ENCODE measurements at regions not wholly inside any gene's neighbourhood (a gene's known extent, or its start where the extent isn't known, plus 50 kb on each side); places are given as distances from the start of the nearest gene placed in this dataset.

- no peak overlapping the region for H3K4me3 ChIP-seq
- ATAC-seq = no peak
- DNase-seq (ENCODE audit: low read depth in 1 of 2, low spot score in 1 of 2) = no peak
- H3K4me2 ChIP-seq = no peak overlapping the region
- WGBS (ENCODE audit: missing lambda C conversion rate) = 3% methylated on average over 2 of the region's 2 CpGs
- peaks cover 7% of the 10 kb centered on the region; the same call in 2 of the 3 replicates for H3K9me3 ChIP-seq
- ChIA-PET CTCF (interaction anchor here (1.2 kb wide), 1 partner anchor 60 kb away, joined by 3 read pairs; no protein-coding TSS in a partner anchor), POLR2A (no interaction called here)
- no peak for FAIRE-seq
- no peaks in the 10 kb centered on the region for H3K4me1 ChIP-seq
- TF ChIP-seq EHMT2 (IDR thresholded peaks at IDR 0.05; ENCODE audit: low read depth) (no peak), MYC (IDR thresholded peaks at IDR 0.05; ENCODE audit: borderline replicate concordance, low read length) (no peak), ZFP36 (IDR thresholded peaks at IDR 0.05; ENCODE audit: borderline replicate concordance, partially characterized antibody) (no peak), FOSL2 (IDR thresholded peaks at IDR 0.05) (no peak), FOSL2 (CRISPR knock-in tag; IDR thresholded peaks at IDR 0.05) (no peak), NR3C1 (IDR thresholded peaks at IDR 0.05) (no peak), GATA3 (IDR thresholded peaks at IDR 0.05; ENCODE audit: borderline replicate concordance) (no peak), ZNF302 (CRISPR knock-in tag; IDR thresholded peaks at IDR 0.05) (no peak), POLR2AphosphoS2 (conservative IDR thresholded peaks at IDR 0.05; ENCODE audit: low read length) (no peak), TFCP2L1 (CRISPR knock-in tag; IDR thresholded peaks at IDR 0.05) (no peak), HOXA7 (CRISPR knock-in tag; IDR thresholded peaks at IDR 0.05) (no peak)
- H3K27ac ChIP-seq = no peak overlapping the region
These were observed 123.3 kb upstream of the LHX5 start for GRCh38 chr12:113594967-113595366.

GRCh38 chr12:113591480-113591974, 119.9 kb upstream of the LHX5 start:
- no peak for FAIRE-seq
- H3K27ac ChIP-seq = peak overlapping the region in 1 of 2 experiments; percentile 9; a peak in 1 of 6 replicates
- no peaks in the 10 kb centered on the region for H3K4me1 ChIP-seq
- DNase-seq (ENCODE audit: low read depth in 1 of 2, low spot score in 1 of 2) = peak in 1 of 2 experiments; percentile 46
- WGBS (ENCODE audit: missing lambda C conversion rate) = 10% methylated on average over 46 of the region's 46 CpGs
- H3K9me3 ChIP-seq = peaks cover 7% of the 10 kb centered on the region; the same call in 2 of the 3 replicates
- POLR2A ChIA-PET = no interaction called here
- peak overlapping the region; percentile 87 for H3K4me2 ChIP-seq
- TF ChIP-seq HDAC2 (IDR thresholded peaks at IDR 0.05) = no peak
- no peak for TF ChIP-seq E2F6 (IDR thresholded peaks at IDR 0.05; ENCODE audit: borderline replicate concordance, low read depth)
- TF ChIP-seq ZNF302 (CRISPR knock-in tag; IDR thresholded peaks at IDR 0.05) = no peak
- no peak for TF ChIP-seq FOXS1 (CRISPR knock-in tag; IDR thresholded peaks at IDR 0.05)
- TF ChIP-seq PBX3 (IDR thresholded peaks at IDR 0.05) = no peak
- no peak for TF ChIP-seq SREBF2 (IDR thresholded peaks at IDR 0.05)
- TF ChIP-seq HMGXB4 (CRISPR knock-in tag; IDR thresholded peaks at IDR 0.05; ENCODE audit: borderline replicate concordance) = no peak
- TF ChIP-seq ESRRA (IDR thresholded peaks at IDR 0.05; ENCODE audit: borderline replicate concordance, low read length) = no peak
- no peak for TF ChIP-seq MAX (IDR thresholded peaks at IDR 0.05)
- peak overlapping the region; percentile 40 for H3K4me3 ChIP-seq
- ATAC-seq = peak; percentile 54 to 78; a peak in 3 of 6 replicates
- CTCF ChIA-PET = no interaction called here

GRCh38 chr12:113589437-113589836, 117.8 kb upstream of the LHX5 start:
- H3K4me1 ChIP-seq = no peaks in the 10 kb centered on the region
- ChIA-PET POLR2A (no interaction called here), CTCF (interaction anchor here (1.1 kb wide), 1 partner anchor 12 kb away, joined by 3 read pairs; no protein-coding TSS in a partner anchor)
- FAIRE-seq (no peak), DNase-seq (ENCODE audit: low read depth in 1 of 2, low spot score in 1 of 2) (no peak), ATAC-seq (no peak)
- 2% methylated on average over 1 of the region's 1 CpG for WGBS (ENCODE audit: missing lambda C conversion rate)
- no peak overlapping the region for H3K4me3 ChIP-seq
- H3K9me3 ChIP-seq = no peaks in the 10 kb centered on the region
- TF ChIP-seq CBX8 (IDR thresholded peaks at IDR 0.05) (no peak), CHD4 (IDR thresholded peaks at IDR 0.05; ENCODE audit: borderline replicate concordance) (no peak), GATA3 (IDR thresholded peaks at IDR 0.05; ENCODE audit: borderline replicate concordance) (no peak), ZNF302 (CRISPR knock-in tag; IDR thresholded peaks at IDR 0.05) (no peak), RFX5 (IDR thresholded peaks at IDR 0.05) (no peak)
- H3K27ac ChIP-seq = no peak overlapping the region
- H3K4me2 ChIP-seq = no peak overlapping the region
